ENCODE measurements at regions not wholly inside any gene's neighbourhood (a gene's known extent, or its start where the extent isn't known, plus 50 kb on each side); places are given as distances from the start of the nearest gene placed in this dataset.
"Not testable (repeated sequence)": the region's sequence is repeated elsewhere in the genome, so short reads cannot be mapped to it uniquely, and the experiment has no call there.

DNA sequence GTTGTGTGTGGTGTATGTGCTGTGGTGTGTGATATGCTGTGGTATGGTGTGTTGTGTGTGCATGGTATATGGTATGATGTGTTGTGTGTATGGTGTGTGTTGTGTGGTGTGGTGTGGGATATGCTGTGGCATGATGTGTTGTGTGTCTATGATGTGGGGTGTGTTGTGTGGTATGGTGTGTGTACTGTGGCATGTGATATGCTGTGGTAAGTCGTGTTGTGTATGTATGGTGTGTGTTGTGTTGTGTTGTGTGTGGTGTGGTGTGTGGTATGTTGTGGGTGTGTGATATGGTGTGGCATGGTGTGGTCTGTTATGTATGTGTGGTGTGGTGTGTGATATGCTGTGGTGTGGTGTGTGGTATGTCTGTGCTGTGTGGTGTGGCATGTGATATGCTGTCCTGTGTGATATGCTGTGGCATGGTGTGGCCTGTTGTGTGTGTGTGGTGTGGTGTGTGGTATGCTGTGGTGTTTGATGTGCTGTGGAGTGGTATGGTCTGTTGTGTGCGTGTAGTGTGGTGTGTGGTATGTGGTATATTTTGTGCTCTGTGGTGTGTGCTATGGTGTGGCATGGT lies 318.0 kb downstream of the PTPRU start:
- DNase-seq (ENCODE audit: extremely low read depth in 1 of 2, low read depth in 1 of 2), result no peak

- DNase-seq (ENCODE audit: extremely low read depth in 1 of 2, low read depth in 1 of 2), result no peak
These were observed 315.0 kb downstream of the PTPRU start for GRCh38 chr1:29551123-29551936.

DNA sequence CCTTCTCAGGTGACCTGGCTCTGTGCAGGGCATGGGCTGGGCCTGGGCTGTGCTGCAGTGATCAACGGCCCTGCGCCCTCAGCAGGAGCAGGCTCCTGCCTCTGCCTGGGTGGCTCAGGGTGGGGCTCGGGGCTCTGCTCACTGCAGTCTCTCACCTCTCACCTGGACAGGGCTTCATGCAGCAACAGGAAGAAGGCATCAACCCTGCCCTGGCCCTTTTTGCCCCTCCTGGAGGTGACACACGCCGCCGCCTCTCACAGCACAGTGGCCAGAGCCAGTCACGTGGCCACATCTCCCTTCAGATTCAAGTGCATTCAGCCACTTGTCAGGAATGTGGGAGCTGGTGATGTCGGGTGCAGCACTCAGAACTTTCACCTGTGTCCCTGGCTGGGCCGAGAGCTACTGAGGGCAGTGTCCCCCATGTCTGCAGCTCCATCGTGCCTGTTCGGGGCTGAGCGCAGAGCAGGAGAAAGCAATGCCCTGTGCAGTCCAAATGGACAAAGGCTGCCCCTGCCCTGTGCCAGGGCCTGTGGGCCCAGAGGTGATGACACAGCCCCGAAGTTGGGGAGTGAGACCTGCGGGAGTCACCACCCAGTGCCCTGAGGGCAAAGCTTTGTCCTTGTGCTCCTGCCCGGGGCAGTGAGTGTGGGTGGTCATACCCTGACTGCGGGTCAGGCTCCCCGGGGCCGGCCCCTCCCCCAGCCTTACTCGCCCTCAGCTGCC lies 314.0 kb downstream of the PTPRU start:
- no peak for DNase-seq (ENCODE audit: extremely low read depth in 1 of 2, low read depth in 1 of 2)

GRCh38 chr1:29549728-29550118 lies 313.4 kb downstream of the PTPRU start:
- DNase-seq (ENCODE audit: extremely low read depth in 1 of 2, low read depth in 1 of 2), result not testable (repeated sequence)

- no peak for DNase-seq (ENCODE audit: extremely low read depth in 1 of 2, low read depth in 1 of 2)
These were observed 312.7 kb downstream of the PTPRU start for GRCh38 chr1:29549001-29549400.

- DNase-seq (ENCODE audit: extremely low read depth in 1 of 2, low read depth in 1 of 2), result no peak
These were observed 311.8 kb downstream of the PTPRU start for GRCh38 chr1:29548091-29548490.

- DNase-seq (ENCODE audit: extremely low read depth in 1 of 2, low read depth in 1 of 2), result no peak
These were observed 311.0 kb downstream of the PTPRU start for GRCh38 chr1:29547300-29547699.

DNA sequence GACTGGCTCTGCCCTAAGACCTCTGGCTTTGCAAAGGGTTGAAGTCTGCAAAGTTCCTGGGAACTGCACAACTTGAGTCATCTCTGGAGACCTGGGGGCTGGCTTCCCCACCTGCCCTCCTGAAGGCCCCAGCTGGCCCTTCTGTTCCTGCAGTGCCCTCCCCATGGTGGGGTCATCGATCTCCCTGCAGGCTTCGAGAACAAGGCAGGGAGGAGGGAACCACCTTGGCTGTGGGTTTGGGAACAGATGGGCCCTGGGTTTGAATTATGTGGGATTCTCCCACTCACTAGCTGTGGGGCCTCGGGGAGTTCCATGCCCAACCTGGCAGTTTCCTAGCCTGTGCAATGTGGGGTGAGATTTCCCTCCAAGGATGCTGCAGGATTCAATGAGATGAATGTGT lies 310.2 kb downstream of the PTPRU start:
- no peak for DNase-seq (ENCODE audit: extremely low read depth in 1 of 2, low read depth in 1 of 2)

GRCh38 chr1:29544406-29544805 lies 308.1 kb downstream of the PTPRU start:
- no peak for DNase-seq (ENCODE audit: extremely low read depth in 1 of 2, low read depth in 1 of 2)

DNA sequence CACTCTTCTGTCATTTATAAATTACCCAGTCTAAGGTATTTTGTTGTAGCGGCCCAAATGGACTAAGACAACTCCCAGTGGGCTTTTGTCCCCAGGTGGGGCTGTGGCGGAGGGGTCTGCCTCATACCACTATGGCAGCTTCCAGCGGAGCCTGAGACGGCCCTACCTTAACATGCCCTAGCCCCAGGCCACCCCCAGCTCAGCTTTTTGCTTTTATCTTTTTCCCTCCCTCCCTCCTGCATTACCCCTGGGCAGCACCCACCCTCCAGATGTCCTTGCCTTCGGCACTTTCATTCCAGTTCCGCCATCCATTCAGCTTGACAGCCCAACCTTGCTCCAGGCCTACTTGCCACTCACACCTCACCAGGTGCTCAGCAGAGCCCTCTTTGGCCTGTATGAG lies 307.3 kb downstream of the PTPRU start:
- DNase-seq (ENCODE audit: extremely low read depth in 1 of 2, low read depth in 1 of 2), result no peak

DNA sequence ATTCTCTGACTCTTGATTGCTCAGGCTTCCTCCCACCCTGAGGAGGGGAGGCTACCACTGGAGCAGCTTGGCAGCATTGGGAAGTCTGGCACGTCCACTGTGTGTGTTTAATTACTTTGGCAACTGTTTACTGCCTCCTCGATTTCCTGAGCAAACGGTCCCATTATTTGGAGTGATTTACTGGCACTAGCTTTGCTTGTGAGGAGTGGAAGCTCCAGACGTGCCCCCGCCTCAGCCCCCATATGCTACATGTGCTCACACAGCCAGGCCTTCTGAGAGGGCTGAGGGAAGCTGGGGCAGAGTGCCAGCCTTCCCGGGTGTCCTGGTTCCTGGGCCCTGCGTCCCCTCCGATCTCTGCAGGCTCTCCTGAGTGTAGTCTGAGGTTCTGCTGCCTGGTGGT lies 306.2 kb downstream of the PTPRU start:
- DNase-seq (ENCODE audit: extremely low read depth in 1 of 2, low read depth in 1 of 2), result no peak

DNA sequence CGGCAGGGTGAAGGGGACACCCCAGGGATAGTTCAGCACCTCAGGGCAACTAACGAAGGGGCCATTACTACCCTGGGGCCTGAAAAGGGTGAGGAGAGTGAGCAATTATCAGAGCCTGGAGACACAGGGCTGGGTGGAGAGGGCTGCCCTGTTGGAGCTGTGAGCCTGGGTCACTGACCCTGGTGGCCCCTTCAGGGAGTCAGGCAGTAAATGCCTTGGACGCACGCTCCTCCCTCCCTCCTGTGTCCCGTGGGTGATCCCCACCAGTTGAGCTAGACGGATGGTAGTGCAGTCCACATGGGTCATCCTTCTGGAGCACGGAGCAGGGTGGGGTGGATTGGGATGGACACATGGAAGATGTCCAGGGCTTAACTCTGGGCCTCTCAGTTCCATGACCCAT lies 305.3 kb downstream of the PTPRU start:
- no peak for DNase-seq (ENCODE audit: extremely low read depth in 1 of 2, low read depth in 1 of 2)

GRCh38 chr1:29540801-29541357 lies 304.6 kb downstream of the PTPRU start:
- no peak for DNase-seq (ENCODE audit: extremely low read depth in 1 of 2, low read depth in 1 of 2)

DNA sequence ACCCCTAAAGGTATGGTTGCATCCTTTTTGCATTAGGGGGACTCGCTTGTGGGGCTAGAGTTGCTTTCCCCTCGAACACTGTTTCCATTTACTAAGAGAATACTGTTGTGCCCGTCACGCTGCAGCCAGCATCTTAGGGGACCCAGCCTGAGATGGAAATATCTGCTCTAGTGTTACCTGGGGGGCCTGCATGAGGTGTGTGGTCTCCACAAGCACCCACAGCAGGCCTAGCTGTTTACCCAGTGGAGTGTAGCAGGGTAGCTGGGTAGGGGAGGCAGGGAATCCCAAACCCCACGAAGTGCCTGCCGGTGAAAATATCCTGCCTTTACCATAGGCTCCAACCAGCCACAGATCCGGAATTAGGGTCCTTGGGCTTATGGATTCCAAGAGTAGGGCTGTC lies 303.6 kb downstream of the PTPRU start:
- DNase-seq (ENCODE audit: extremely low read depth in 1 of 2, low read depth in 1 of 2), result no peak

GRCh38 chr1:29538586-29538985 lies 302.3 kb downstream of the PTPRU start:
- DNase-seq (ENCODE audit: extremely low read depth in 1 of 2, low read depth in 1 of 2), result no peak

DNA sequence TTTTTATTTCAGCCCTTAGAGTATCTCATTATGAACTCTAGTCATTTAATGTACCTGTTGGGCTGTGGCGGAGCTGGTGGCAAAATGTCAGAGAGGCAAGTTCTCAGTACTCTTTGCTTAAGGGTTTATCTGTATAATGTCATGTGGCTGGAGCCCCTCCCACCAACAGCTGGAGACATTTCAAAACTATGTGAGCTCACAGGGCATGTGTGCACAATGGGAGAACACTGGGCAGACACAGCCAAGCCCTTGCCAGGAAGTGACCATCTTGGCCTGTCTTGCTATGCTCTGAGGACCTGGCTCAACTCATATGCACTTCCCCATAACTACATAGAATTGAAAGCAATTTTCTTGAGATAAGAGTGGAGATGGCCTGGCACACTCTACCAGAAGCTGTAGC lies 296.4 kb downstream of the PTPRU start:
- DNase-seq (ENCODE audit: extremely low read depth in 1 of 2, low read depth in 1 of 2), result no peak

- no peak for DNase-seq (ENCODE audit: extremely low read depth in 1 of 2, low read depth in 1 of 2)
These were observed 296.0 kb downstream of the PTPRU start for GRCh38 chr1:29532285-29532684.

- no peak for DNase-seq (ENCODE audit: extremely low read depth in 1 of 2, low read depth in 1 of 2)
These were observed 295.3 kb downstream of the PTPRU start for GRCh38 chr1:29531596-29531995.

GRCh38 chr1:29529677-29530278 lies 293.5 kb downstream of the PTPRU start:
- no peak for DNase-seq (ENCODE audit: extremely low read depth in 1 of 2, low read depth in 1 of 2)

DNA sequence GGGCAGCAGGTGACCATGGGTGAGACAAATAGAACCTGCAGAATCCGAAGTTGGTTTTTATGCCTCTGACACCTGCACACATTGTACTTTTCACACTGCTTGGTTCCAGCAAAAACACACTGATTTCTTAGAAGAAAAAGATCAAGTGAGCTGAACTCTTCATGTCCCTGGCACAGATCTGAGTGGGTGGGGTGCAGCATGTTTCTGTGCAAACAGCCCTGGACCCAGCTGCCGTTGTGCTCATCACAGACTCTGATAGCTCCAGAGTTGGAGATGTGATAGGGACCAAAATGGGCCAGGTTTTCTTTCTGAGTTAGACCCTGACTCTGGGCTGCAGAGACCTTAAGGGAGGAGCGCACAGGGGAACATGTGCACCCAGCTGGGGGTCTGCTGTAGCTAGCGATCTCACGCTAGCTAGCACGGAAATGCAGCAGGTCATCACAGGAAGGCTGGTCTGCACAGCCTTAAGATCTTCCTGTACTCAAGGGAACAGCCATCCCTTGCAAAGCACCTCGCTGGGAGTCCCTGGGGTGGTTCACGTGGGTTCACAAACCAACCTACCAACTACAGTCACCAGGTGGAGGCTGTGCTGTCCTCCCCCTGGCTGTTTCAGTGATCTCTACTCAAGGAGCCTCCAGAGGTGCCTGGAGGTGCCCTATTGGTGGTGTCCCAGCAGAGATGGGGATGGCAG lies 291.1 kb downstream of the PTPRU start:
- DNase-seq (ENCODE audit: extremely low read depth in 1 of 2, low read depth in 1 of 2), result no peak

- DNase-seq (ENCODE audit: extremely low read depth in 1 of 2, low read depth in 1 of 2), result no peak
These were observed 289.6 kb downstream of the PTPRU start for GRCh38 chr1:29525941-29526340.

Measured in activated CD8-positive, alpha-beta memory T cell treated with anti-CD3 and anti-CD28 coated beads for 1 hour (primary cell).